WI38 (cell line): ENCODE measurements at regions not wholly inside any gene's neighbourhood (a gene's known extent, or its start where the extent isn't known, plus 50 kb on each side); places are given as distances from the start of the nearest gene placed in this dataset.

Experiments used
- H3K4me3 ChIP-seq: 2 replicates; pipeline ENCODE4 v1.5.1; 2011; ENCODE audit warnings: low read depth, mild to moderate bottlenecking, control low read depth, low read length
- TF ChIP-seq, protein P1 (sequence below): IDR thresholded peaks from 2 replicates; pipeline ENCODE4 v1.5.1; 2012; ENCODE audit warnings: low read depth, mild to moderate bottlenecking, control low read depth, low read length

- TF ChIP-seq, protein P1, sequence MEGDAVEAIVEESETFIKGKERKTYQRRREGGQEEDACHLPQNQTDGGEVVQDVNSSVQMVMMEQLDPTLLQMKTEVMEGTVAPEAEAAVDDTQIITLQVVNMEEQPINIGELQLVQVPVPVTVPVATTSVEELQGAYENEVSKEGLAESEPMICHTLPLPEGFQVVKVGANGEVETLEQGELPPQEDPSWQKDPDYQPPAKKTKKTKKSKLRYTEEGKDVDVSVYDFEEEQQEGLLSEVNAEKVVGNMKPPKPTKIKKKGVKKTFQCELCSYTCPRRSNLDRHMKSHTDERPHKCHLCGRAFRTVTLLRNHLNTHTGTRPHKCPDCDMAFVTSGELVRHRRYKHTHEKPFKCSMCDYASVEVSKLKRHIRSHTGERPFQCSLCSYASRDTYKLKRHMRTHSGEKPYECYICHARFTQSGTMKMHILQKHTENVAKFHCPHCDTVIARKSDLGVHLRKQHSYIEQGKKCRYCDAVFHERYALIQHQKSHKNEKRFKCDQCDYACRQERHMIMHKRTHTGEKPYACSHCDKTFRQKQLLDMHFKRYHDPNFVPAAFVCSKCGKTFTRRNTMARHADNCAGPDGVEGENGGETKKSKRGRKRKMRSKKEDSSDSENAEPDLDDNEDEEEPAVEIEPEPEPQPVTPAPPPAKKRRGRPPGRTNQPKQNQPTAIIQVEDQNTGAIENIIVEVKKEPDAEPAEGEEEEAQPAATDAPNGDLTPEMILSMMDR: no peak
- no peak overlapping the region for H3K4me3 ChIP-seq
Observed at GRCh38 chr14:99024926-99025325, 247.1 kb downstream of the BCL11B start.

GRCh38 chr14:99025418-99025817, 246.6 kb downstream of the BCL11B start:
- TF ChIP-seq, protein P1: no peak
- no peak overlapping the region for H3K4me3 ChIP-seq

DNA sequence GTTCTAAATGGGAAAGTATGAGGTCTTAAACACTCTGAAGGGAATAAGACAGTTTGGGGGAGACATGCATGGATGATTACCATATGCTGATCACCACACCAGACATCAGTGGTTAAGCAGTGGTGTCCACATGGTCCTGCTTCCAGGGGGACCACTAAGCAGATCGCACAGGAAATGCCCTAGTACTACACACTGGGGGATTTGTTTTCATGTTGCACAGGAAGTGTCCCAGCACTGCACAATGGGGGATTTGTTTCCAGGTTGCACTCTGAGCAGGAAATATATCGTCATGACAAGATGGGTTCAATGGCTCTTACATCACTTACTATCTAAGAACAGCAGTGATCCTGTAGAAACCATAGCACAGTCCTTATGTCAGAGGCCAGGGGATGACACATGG, 245.5 kb downstream of the BCL11B start:
- no peak overlapping the region for H3K4me3 ChIP-seq
- TF ChIP-seq, protein P1: no peak

- H3K4me3 ChIP-seq: no peak overlapping the region
- TF ChIP-seq, protein P1: no peak
Observed at GRCh38 chr14:99028041-99028440, 244.0 kb downstream of the BCL11B start.

DNA sequence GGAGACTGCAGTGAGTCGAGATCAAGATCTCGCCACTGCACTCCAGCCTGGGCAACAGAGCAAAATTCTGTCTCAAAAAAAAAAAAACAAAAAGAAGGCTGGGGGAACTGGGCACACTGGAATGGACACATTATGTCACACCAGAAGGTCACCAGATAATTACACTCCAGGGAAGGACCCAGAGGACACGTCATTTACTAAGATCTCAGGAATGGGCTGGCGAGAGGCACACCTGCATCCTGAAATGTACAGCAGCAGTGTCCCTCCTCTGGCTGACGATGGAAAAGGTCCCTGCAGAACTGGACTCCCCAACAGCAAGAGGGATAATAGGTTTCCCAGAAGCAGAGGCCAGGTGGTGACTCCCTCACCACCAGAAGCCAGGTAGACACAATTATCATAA, 243.5 kb downstream of the BCL11B start:
- TF ChIP-seq, protein P1: no peak
- H3K4me3 ChIP-seq: no peak overlapping the region

DNA sequence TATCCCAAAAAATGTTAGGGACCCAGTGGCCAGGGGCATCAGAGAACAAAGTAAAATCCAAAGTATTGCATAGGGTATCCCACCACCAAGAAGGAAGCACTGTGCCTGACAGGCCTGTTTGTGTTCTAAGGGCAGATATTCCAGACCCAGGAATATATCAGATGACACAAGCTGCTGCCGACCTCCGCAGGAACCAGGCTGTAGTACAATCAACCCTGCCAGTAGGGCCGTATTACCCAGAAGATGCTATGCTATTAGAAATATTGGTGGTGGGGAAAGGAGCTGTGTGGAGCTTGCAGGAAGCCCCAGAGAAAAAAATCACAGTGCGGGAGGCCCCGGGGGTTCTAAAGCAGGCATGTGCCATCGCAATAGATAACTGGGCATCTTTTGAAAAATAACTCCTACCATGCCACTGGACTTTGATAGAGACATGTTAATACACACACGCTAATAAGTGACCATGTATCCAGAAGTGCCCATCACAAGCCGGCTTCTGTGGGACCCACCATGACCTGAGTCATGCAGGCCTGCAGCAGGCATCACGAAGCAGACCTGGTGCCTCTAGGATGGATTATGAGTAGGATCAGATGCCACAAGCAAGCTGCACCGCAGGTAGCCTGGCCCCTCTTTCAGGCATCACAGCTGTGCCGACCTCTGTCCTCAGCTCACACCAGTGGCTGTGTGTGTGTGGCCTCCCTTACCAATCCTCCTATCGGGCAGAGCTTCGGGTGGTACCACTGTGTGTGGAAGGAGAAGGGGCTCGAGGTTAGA, 242.7 kb downstream of the BCL11B start:
- TF ChIP-seq, protein P1: no peak
- H3K4me3 ChIP-seq: no peak overlapping the region

GRCh38 chr14:99029916-99030305, 242.1 kb downstream of the BCL11B start:
- no peak overlapping the region for H3K4me3 ChIP-seq
- TF ChIP-seq, protein P1: no peak
